ENCODE measurements at regions not wholly inside any gene's neighbourhood (a gene's known extent, or its start where the extent isn't known, plus 50 kb on each side); places are given as distances from the start of the nearest gene placed in this dataset.

GRCh38 chr1:191886977-191887376 is 271.3 kb upstream of the RGS18 start:
- DNase-seq (ENCODE audit: insufficient read length, low spot score) (no peak), FAIRE-seq (no peak)
- TF ChIP-seq SPI1 (IDR thresholded peaks at IDR 0.05; ENCODE audit: low read depth, low read length) (no peak), POLR2A (IDR thresholded peaks at IDR 0.05; ENCODE audit: low read depth, low read length) (no peak), POU2F2 (IDR thresholded peaks at IDR 0.05; ENCODE audit: low read depth, low read length) (no peak), PAX5 (IDR thresholded peaks at IDR 0.05; ENCODE audit: insufficient read depth, low read length, severe bottlenecking) (no peak), POLR2AphosphoS5 (IDR thresholded peaks at IDR 0.05; ENCODE audit: low read depth, low read length) (no peak), TAF1 (IDR thresholded peaks at IDR 0.05; ENCODE audit: low read depth, low read length) (no peak)

GRCh38 chr1:191888996-191889622 is 269.2 kb upstream of the RGS18 start:
- TF ChIP-seq SPI1 (IDR thresholded peaks at IDR 0.05; ENCODE audit: low read depth, low read length) = no peak
- no peak for TF ChIP-seq POLR2A (IDR thresholded peaks at IDR 0.05; ENCODE audit: low read depth, low read length)
- no peak for TF ChIP-seq POU2F2 (IDR thresholded peaks at IDR 0.05; ENCODE audit: low read depth, low read length)
- no peak for TF ChIP-seq PAX5 (IDR thresholded peaks at IDR 0.05; ENCODE audit: insufficient read depth, low read length, severe bottlenecking)
- TF ChIP-seq POLR2AphosphoS5 (IDR thresholded peaks at IDR 0.05; ENCODE audit: low read depth, low read length) = no peak
- no peak for TF ChIP-seq TAF1 (IDR thresholded peaks at IDR 0.05; ENCODE audit: low read depth, low read length)
- DNase-seq (ENCODE audit: insufficient read length, low spot score) (no peak), FAIRE-seq (no peak)

- DNase-seq (ENCODE audit: insufficient read length, low spot score) (no peak), FAIRE-seq (no peak)
- TF ChIP-seq POU2F2 (IDR thresholded peaks at IDR 0.05; ENCODE audit: low read depth, low read length) (no peak), POLR2A (IDR thresholded peaks at IDR 0.05; ENCODE audit: low read depth, low read length) (no peak), SPI1 (IDR thresholded peaks at IDR 0.05; ENCODE audit: low read depth, low read length) (no peak), TAF1 (IDR thresholded peaks at IDR 0.05; ENCODE audit: low read depth, low read length) (no peak), PAX5 (IDR thresholded peaks at IDR 0.05; ENCODE audit: insufficient read depth, low read length, severe bottlenecking) (no peak), POLR2AphosphoS5 (IDR thresholded peaks at IDR 0.05; ENCODE audit: low read depth, low read length) (no peak)
Observed at GRCh38 chr1:191889623-191890003, 268.6 kb upstream of the RGS18 start.

GRCh38 chr1:191890433-191891088 is 267.7 kb upstream of the RGS18 start:
- DNase-seq (ENCODE audit: insufficient read length, low spot score) (no peak), FAIRE-seq (no peak)
- TF ChIP-seq POLR2A (IDR thresholded peaks at IDR 0.05; ENCODE audit: low read depth, low read length) (no peak), SPI1 (IDR thresholded peaks at IDR 0.05; ENCODE audit: low read depth, low read length) (no peak), POLR2AphosphoS5 (IDR thresholded peaks at IDR 0.05; ENCODE audit: low read depth, low read length) (no peak), TAF1 (IDR thresholded peaks at IDR 0.05; ENCODE audit: low read depth, low read length) (no peak), POU2F2 (IDR thresholded peaks at IDR 0.05; ENCODE audit: low read depth, low read length) (no peak), PAX5 (IDR thresholded peaks at IDR 0.05; ENCODE audit: insufficient read depth, low read length, severe bottlenecking) (no peak)

- no peak for DNase-seq (ENCODE audit: insufficient read length, low spot score)
- TF ChIP-seq POLR2A (IDR thresholded peaks at IDR 0.05; ENCODE audit: low read depth, low read length) (no peak), SPI1 (IDR thresholded peaks at IDR 0.05; ENCODE audit: low read depth, low read length) (no peak), POLR2AphosphoS5 (IDR thresholded peaks at IDR 0.05; ENCODE audit: low read depth, low read length) (no peak), POU2F2 (IDR thresholded peaks at IDR 0.05; ENCODE audit: low read depth, low read length) (no peak), PAX5 (IDR thresholded peaks at IDR 0.05; ENCODE audit: insufficient read depth, low read length, severe bottlenecking) (no peak), TAF1 (IDR thresholded peaks at IDR 0.05; ENCODE audit: low read depth, low read length) (no peak)
- FAIRE-seq = no peak
Observed at GRCh38 chr1:191892716-191893115, 265.5 kb upstream of the RGS18 start.

GRCh38 chr1:191895049-191895448 is 263.2 kb upstream of the RGS18 start:
- FAIRE-seq (no peak), DNase-seq (ENCODE audit: insufficient read length, low spot score) (no peak)
- TF ChIP-seq SPI1 (IDR thresholded peaks at IDR 0.05; ENCODE audit: low read depth, low read length) (no peak), POLR2A (IDR thresholded peaks at IDR 0.05; ENCODE audit: low read depth, low read length) (no peak), POU2F2 (IDR thresholded peaks at IDR 0.05; ENCODE audit: low read depth, low read length) (no peak), TAF1 (IDR thresholded peaks at IDR 0.05; ENCODE audit: low read depth, low read length) (no peak), POLR2AphosphoS5 (IDR thresholded peaks at IDR 0.05; ENCODE audit: low read depth, low read length) (no peak), PAX5 (IDR thresholded peaks at IDR 0.05; ENCODE audit: insufficient read depth, low read length, severe bottlenecking) (no peak)

- DNase-seq (ENCODE audit: insufficient read length, low spot score) = no peak
- no peak for TF ChIP-seq POU2F2 (IDR thresholded peaks at IDR 0.05; ENCODE audit: low read depth, low read length)
- no peak for TF ChIP-seq POLR2AphosphoS5 (IDR thresholded peaks at IDR 0.05; ENCODE audit: low read depth, low read length)
- TF ChIP-seq TAF1 (IDR thresholded peaks at IDR 0.05; ENCODE audit: low read depth, low read length) = no peak
- TF ChIP-seq POLR2A (IDR thresholded peaks at IDR 0.05; ENCODE audit: low read depth, low read length) = no peak
- no peak for TF ChIP-seq PAX5 (IDR thresholded peaks at IDR 0.05; ENCODE audit: insufficient read depth, low read length, severe bottlenecking)
- no peak for TF ChIP-seq SPI1 (IDR thresholded peaks at IDR 0.05; ENCODE audit: low read depth, low read length)
- no peak for FAIRE-seq
Observed at GRCh38 chr1:191895462-191896058, 262.7 kb upstream of the RGS18 start.

- FAIRE-seq (no peak), DNase-seq (ENCODE audit: insufficient read length, low spot score) (no peak)
- TF ChIP-seq POLR2A (IDR thresholded peaks at IDR 0.05; ENCODE audit: low read depth, low read length) (no peak), POU2F2 (IDR thresholded peaks at IDR 0.05; ENCODE audit: low read depth, low read length) (no peak), TAF1 (IDR thresholded peaks at IDR 0.05; ENCODE audit: low read depth, low read length) (no peak), POLR2AphosphoS5 (IDR thresholded peaks at IDR 0.05; ENCODE audit: low read depth, low read length) (no peak), SPI1 (IDR thresholded peaks at IDR 0.05; ENCODE audit: low read depth, low read length) (no peak), PAX5 (IDR thresholded peaks at IDR 0.05; ENCODE audit: insufficient read depth, low read length, severe bottlenecking) (no peak)
Observed at GRCh38 chr1:191897134-191897533, 261.1 kb upstream of the RGS18 start.

- DNase-seq (ENCODE audit: insufficient read length, low spot score) (no peak), FAIRE-seq (no peak)
- no peak for TF ChIP-seq POLR2AphosphoS5 (IDR thresholded peaks at IDR 0.05; ENCODE audit: low read depth, low read length)
- TF ChIP-seq POU2F2 (IDR thresholded peaks at IDR 0.05; ENCODE audit: low read depth, low read length) = no peak
- no peak for TF ChIP-seq PAX5 (IDR thresholded peaks at IDR 0.05; ENCODE audit: insufficient read depth, low read length, severe bottlenecking)
- no peak for TF ChIP-seq SPI1 (IDR thresholded peaks at IDR 0.05; ENCODE audit: low read depth, low read length)
- no peak for TF ChIP-seq TAF1 (IDR thresholded peaks at IDR 0.05; ENCODE audit: low read depth, low read length)
- no peak for TF ChIP-seq POLR2A (IDR thresholded peaks at IDR 0.05; ENCODE audit: low read depth, low read length)
Observed at GRCh38 chr1:191901651-191902050, 256.6 kb upstream of the RGS18 start.

Data from GM12891 (cell line).